ENCODE measurements at regions not wholly inside any gene's neighbourhood (a gene's known extent, or its start where the extent isn't known, plus 50 kb on each side); places are given as distances from the start of the nearest gene placed in this dataset.
"Not testable (repeated sequence)": the region's sequence is repeated elsewhere in the genome, so short reads cannot be mapped to it uniquely, and the experiment has no call there.

DNA sequence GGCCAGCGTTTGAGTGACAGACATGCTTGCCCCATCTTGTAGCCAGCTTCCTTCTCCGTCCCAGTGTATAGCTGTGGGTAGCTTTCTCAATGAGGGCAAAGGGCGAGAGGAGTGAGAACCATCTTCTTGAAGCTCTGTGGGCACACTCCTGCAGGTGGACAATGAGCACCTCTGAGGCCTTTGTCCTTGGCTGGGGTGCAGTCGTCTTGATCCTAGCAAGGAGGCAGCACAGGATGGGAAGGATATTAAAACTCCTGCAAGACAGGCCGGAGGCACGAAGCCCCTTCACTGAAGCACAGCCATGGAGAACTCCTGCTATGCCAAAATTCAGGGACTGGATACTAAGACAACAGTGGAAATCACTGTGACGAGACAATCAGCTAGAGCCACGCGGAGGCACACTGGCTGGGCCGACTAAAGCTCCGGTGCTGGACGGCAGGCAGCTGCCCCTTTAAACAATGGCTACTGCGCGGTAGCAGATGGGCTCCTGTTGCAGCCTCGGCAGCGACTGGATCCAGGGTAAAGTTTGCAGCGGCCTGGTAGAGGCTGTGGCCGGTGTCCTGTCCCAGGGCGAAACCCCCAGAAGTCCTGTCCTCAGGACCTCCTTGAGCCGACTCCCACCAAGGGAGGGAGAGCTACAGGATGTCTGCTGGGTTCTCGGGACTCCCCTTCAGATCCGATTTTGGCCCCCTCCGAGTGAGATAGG, 159.0 kb upstream of the ZNF337 start:
- TF ChIP-seq, protein P1, sequence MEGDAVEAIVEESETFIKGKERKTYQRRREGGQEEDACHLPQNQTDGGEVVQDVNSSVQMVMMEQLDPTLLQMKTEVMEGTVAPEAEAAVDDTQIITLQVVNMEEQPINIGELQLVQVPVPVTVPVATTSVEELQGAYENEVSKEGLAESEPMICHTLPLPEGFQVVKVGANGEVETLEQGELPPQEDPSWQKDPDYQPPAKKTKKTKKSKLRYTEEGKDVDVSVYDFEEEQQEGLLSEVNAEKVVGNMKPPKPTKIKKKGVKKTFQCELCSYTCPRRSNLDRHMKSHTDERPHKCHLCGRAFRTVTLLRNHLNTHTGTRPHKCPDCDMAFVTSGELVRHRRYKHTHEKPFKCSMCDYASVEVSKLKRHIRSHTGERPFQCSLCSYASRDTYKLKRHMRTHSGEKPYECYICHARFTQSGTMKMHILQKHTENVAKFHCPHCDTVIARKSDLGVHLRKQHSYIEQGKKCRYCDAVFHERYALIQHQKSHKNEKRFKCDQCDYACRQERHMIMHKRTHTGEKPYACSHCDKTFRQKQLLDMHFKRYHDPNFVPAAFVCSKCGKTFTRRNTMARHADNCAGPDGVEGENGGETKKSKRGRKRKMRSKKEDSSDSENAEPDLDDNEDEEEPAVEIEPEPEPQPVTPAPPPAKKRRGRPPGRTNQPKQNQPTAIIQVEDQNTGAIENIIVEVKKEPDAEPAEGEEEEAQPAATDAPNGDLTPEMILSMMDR (IDR thresholded peaks at IDR 0.05; ENCODE audit: low read depth, low read length, missing input control) = not testable (repeated sequence)
- not testable (repeated sequence) for TF ChIP-seq RAD21 (IDR thresholded peaks at IDR 0.05); GABPA (IDR thresholded peaks at IDR 0.05 in 1 of 2, conservative IDR thresholded peaks at IDR 0.05 in 1 of 2); JUND (IDR thresholded peaks at IDR 0.05); TAF1 (conservative IDR thresholded peaks at IDR 0.05); FOXA2 (IDR thresholded peaks at IDR 0.05); RXRA (IDR thresholded peaks at IDR 0.05); FOXA1 (IDR thresholded peaks at IDR 0.05); EGR1 (IDR thresholded peaks at IDR 0.05; ENCODE audit: low read depth in 2 of 2); NR2F2 (IDR thresholded peaks at IDR 0.05)
- TF ChIP-seq, protein P2, sequence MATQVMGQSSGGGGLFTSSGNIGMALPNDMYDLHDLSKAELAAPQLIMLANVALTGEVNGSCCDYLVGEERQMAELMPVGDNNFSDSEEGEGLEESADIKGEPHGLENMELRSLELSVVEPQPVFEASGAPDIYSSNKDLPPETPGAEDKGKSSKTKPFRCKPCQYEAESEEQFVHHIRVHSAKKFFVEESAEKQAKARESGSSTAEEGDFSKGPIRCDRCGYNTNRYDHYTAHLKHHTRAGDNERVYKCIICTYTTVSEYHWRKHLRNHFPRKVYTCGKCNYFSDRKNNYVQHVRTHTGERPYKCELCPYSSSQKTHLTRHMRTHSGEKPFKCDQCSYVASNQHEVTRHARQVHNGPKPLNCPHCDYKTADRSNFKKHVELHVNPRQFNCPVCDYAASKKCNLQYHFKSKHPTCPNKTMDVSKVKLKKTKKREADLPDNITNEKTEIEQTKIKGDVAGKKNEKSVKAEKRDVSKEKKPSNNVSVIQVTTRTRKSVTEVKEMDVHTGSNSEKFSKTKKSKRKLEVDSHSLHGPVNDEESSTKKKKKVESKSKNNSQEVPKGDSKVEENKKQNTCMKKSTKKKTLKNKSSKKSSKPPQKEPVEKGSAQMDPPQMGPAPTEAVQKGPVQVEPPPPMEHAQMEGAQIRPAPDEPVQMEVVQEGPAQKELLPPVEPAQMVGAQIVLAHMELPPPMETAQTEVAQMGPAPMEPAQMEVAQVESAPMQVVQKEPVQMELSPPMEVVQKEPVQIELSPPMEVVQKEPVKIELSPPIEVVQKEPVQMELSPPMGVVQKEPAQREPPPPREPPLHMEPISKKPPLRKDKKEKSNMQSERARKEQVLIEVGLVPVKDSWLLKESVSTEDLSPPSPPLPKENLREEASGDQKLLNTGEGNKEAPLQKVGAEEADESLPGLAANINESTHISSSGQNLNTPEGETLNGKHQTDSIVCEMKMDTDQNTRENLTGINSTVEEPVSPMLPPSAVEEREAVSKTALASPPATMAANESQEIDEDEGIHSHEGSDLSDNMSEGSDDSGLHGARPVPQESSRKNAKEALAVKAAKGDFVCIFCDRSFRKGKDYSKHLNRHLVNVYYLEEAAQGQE (IDR thresholded peaks at IDR 0.05) = not testable (repeated sequence)
- TF ChIP-seq, protein P3, sequence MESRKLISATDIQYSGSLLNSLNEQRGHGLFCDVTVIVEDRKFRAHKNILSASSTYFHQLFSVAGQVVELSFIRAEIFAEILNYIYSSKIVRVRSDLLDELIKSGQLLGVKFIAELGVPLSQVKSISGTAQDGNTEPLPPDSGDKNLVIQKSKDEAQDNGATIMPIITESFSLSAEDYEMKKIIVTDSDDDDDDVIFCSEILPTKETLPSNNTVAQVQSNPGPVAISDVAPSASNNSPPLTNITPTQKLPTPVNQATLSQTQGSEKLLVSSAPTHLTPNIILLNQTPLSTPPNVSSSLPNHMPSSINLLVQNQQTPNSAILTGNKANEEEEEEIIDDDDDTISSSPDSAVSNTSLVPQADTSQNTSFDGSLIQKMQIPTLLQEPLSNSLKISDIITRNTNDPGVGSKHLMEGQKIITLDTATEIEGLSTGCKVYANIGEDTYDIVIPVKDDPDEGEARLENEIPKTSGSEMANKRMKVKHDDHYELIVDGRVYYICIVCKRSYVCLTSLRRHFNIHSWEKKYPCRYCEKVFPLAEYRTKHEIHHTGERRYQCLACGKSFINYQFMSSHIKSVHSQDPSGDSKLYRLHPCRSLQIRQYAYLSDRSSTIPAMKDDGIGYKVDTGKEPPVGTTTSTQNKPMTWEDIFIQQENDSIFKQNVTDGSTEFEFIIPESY (IDR thresholded peaks at IDR 0.05) = not testable (repeated sequence)
